ENCODE measurements at regions not wholly inside any gene's neighbourhood (a gene's known extent, or its start where the extent isn't known, plus 50 kb on each side); places are given as distances from the start of the nearest gene placed in this dataset.

- TF ChIP-seq CTCF (IDR thresholded peaks at IDR 0.05) (no peak), POLR2A (IDR thresholded peaks at IDR 0.05) (no peak)
Measured at GRCh38 chr14:56049536-56049935, 68.7 kb upstream of the PELI2 start.

Data from adrenal gland (tissue), 5 donors.